HepG2 (cell line): ENCODE measurements at regions not wholly inside any gene's neighbourhood (a gene's known extent, or its start where the extent isn't known, plus 50 kb on each side); places are given as distances from the start of the nearest gene placed in this dataset.
A peak's percentile ranks its signal among the peaks of the same experiment; 100 is the strongest.

Source experiments
- ATAC-seq: fragments of 200-7000 bp; cut with Tn5 transposase; 3 replicates; pipeline ENCODE4 v1.9.1; 2020; ENCODE audit warnings: mild to moderate bottlenecking, moderate library complexity
- BruUV-seq: library from RNA; stranded (reverse); fragments of 400-500 nt; replicated peaks from 2 replicates; lab custom pipeline; 2021; lab: Mats Ljungman, UMichigan
- CTCF ChIA-PET: fragments of 300-600 bp; formaldehyde crosslinking; extraction: SDS; loops from one replicate; lab custom pipeline; 2021; ENCODE audit warnings: low total read pairs, inconsistent platforms, low intra/inter-chr PET ratio; lab: Yijun Ruan, JAX
- POLR2A ChIA-PET: fragments of 350-600 bp; sonication (Branson Sonifier 250); formaldehyde crosslinking; loops from one replicate; lab custom pipeline; 2020; ENCODE audit warnings: antibody characterized with exemption, inconsistent platforms; lab: Yijun Ruan, JAX
- DNase-seq: peaks from one replicate; pipeline ENCODE4 v3.0.0-alpha.2; 2015; ENCODE audit warnings: low spot score
- FAIRE-seq: peaks from 3 replicates; lab custom pipeline; 2011; peaks lifted over from hg19 to GRCh38; lab: Jason Lieb, UNC
- H2AFZ ChIP-seq: one replicate; pipeline ENCODE4 v1.6.1; 2011; ENCODE audit warnings: low read length, inconsistent platforms
- H3K27ac ChIP-seq: fragments of 300-600 bp; 3 replicates; pipeline ENCODE4 v1.8.0; 2011; ENCODE audit warnings: mixed run types, mild to moderate bottlenecking, mixed read lengths, low read length, inconsistent platforms; ENCODE audit not compliant: insufficient read depth; ENCODE audit errors: extremely low read length
- H3K27me3 ChIP-seq, 2 experiments: fragments of 200-600 bp in 1 of 2; 2 replicates in 1 of 2; 3 replicates in 1 of 2; pipeline versions ENCODE4 v1.6.0 to v1.8.0; 2011; ENCODE audit warnings: low read length in 2 of 2, mild to moderate bottlenecking in 2 of 2, moderate library complexity in 2 of 2, inconsistent platforms in 1 of 2; ENCODE audit not compliant: insufficient read depth in 2 of 2, control insufficient read depth in 1 of 2
- H3K36me3 ChIP-seq, 2 experiments: fragments of 200-600 bp in 1 of 2; replicated peaks in 1 of 2; 2 replicates in 1 of 2; 3 replicates in 1 of 2; pipeline versions ENCODE4 v1.5.1 to v1.8.0; 2011; ENCODE audit warnings: low read length in 2 of 2, inconsistent platforms in 1 of 2; ENCODE audit not compliant: insufficient read depth in 2 of 2, control insufficient read depth in 1 of 2
- H3K4me1 ChIP-seq: 2 replicates; pipeline ENCODE4 v1.5.1; 2012; ENCODE audit warnings: low read length, inconsistent platforms; ENCODE audit not compliant: insufficient read depth
- H3K4me2 ChIP-seq: 2 replicates; pipeline ENCODE4 v1.6.0; 2011; ENCODE audit warnings: low read depth, low read length, inconsistent platforms
- H3K4me3 ChIP-seq, 3 experiments: fragments of 200-600 bp in 1 of 3; sonication (generic), shearing (Covaris generic) in 1 of 3; replicated peaks in 1 of 3; 2 replicates each; pipeline ENCODE4 v1.5.1; 2011 to 2016; ENCODE audit warnings: low read length in 3 of 3, inconsistent platforms in 2 of 3, low read depth in 2 of 3, mild to moderate bottlenecking in 2 of 3, control low read depth in 1 of 3, mixed read lengths in 1 of 3; ENCODE audit not compliant: insufficient read depth in 1 of 3
- H3K79me2 ChIP-seq: one replicate; pipeline ENCODE4 v1.6.1; 2011; ENCODE audit warnings: low read length, inconsistent platforms; ENCODE audit not compliant: insufficient read depth
- H3K9ac ChIP-seq: 2 replicates; pipeline ENCODE4 v1.6.0; 2011; ENCODE audit warnings: mild to moderate bottlenecking, low read depth, low read length, inconsistent platforms; ENCODE audit not compliant: insufficient read depth
- H3K9me3 ChIP-seq: 2 replicates; pipeline ENCODE4 v1.5.1; 2012; ENCODE audit warnings: mild to moderate bottlenecking, low read length
- H4K20me1 ChIP-seq: 2 replicates; pipeline ENCODE4 v1.6.0; 2011; ENCODE audit warnings: inconsistent platforms, mild to moderate bottlenecking, low read length, moderate library complexity; ENCODE audit not compliant: insufficient read depth
- KMT2B ChIP-seq: IDR thresholded peaks from 2 replicates; pipeline ENCODE4 v1.6.1; 2016; ENCODE audit warnings: missing genetic modification reagents, missing compliant biosample characterization
- MNT ChIP-seq: fragments of 450-650 bp; IDR thresholded peaks from 2 replicates; pipeline ENCODE4 v1.6.1; 2016
- ZNF3 ChIP-seq: IDR thresholded peaks from 2 replicates; pipeline ENCODE4 v1.7.0; 2017; ENCODE audit warnings: inconsistent platforms
- WGBS: methylation state at CpG from one replicate; pipeline ENCODE4 v1.1.6; 2017; ENCODE audit warnings: low lambda C conversion rate; 5-methylcytosine and 5-hydroxymethylcytosine counted together
- in situ Hi-C: cut with HindIII; loops from 2 replicates; pipeline ENCODE4 v1.10.0; 2017; ENCODE audit warnings: low pct_unique_long_range_greater_than_20kb; ENCODE audit not compliant: extremely low pct_ligation_motif_present
- intact Hi-C: fragments of 100-400 bp; cut with micrococcal nuclease; formaldehyde crosslinking; loops from one replicate; pipeline ENCODE4 v1.10.0; 2022; ENCODE audit not compliant: unreplicated experiment
- TF ChIP-seq, protein P1 (sequence below): sonication (generic); formaldehyde crosslinking; IDR thresholded peaks from 2 replicates; pipeline ENCODE4 v1.5.0; 2020; ENCODE audit warnings: mild to moderate bottlenecking, missing genetic modification reagents, moderate library complexity

DNA sequence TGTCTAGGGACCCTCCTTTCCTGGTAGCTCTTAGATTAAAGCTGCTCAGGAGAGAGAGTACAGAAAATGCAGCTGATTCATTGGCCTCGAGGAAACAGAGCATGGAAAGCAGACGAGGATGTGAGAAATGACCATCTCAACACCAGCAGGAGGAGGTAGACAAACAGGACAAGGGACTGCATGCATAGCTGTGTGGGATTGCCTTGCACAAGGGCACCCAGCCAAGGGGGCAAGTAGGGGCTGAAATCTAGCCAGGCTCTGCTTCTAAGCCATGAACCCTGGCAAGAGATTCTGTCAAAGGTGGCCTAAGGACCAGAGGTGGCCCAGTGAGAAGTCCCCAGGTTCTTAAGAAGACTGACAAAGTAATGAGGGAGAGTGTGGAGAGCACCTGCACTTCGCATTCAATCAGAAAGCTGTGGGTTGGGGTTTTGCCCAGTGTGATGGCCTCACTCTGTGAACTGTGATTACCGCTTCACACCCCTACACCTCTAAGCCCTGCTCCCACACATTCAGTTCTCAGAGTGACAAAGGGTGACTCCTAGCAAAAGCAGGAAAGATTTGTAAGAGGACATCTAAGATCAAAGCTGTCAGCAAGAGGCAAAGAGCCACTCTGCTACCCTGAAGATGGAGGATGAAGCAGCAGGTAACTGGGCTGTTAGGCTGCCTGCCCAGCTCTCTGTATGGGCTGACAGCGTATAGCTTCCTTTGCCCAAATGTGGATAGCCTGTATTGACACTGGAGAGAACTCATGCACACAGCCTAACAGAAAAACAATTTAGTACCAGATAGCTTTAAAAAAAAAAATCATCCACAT, 151.3 kb upstream of the PELI1 start:
- POLR2A ChIA-PET, result no interaction called here
- no peak; the same call in 2 of the 3 replicates for ATAC-seq
- Histone ChIP-seq H3K27me3 (peaks cover 0 to 1% of the 10 kb centered on the region in 2 experiments; a peak in 2 of 5 replicates), H4K20me1 (no peaks in the 10 kb centered on the region), H3K4me1 (no peaks in the 10 kb centered on the region), H3K79me2 (no peaks in the 10 kb centered on the region), H3K4me3 (no peak overlapping the region), H2AFZ (no peak overlapping the region), H3K9ac (no peak overlapping the region), H3K36me3 (no peaks in the 10 kb centered on the region), H3K4me2 (no peak overlapping the region), H3K9me3 (no peaks in the 10 kb centered on the region), H3K27ac (no peak overlapping the region)
- intact Hi-C loops, result no loop called here
- no TSS peak for BruUV-seq
- TF ChIP-seq, protein P1, sequence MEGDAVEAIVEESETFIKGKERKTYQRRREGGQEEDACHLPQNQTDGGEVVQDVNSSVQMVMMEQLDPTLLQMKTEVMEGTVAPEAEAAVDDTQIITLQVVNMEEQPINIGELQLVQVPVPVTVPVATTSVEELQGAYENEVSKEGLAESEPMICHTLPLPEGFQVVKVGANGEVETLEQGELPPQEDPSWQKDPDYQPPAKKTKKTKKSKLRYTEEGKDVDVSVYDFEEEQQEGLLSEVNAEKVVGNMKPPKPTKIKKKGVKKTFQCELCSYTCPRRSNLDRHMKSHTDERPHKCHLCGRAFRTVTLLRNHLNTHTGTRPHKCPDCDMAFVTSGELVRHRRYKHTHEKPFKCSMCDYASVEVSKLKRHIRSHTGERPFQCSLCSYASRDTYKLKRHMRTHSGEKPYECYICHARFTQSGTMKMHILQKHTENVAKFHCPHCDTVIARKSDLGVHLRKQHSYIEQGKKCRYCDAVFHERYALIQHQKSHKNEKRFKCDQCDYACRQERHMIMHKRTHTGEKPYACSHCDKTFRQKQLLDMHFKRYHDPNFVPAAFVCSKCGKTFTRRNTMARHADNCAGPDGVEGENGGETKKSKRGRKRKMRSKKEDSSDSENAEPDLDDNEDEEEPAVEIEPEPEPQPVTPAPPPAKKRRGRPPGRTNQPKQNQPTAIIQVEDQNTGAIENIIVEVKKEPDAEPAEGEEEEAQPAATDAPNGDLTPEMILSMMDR (CRISPR knock-in tag), result 0 out of 2 replicates have a peak, but pooled peaks have one; percentile 3
- TF ChIP-seq ZNF3 (CRISPR knock-in tag), result no peak
- in situ Hi-C loops, result no loop called here
- DNase-seq, result no peak
- 30% methylated on average over 5 of the region's 5 CpGs for WGBS
- no peak for FAIRE-seq
- CTCF ChIA-PET, result no interaction called here

DNA sequence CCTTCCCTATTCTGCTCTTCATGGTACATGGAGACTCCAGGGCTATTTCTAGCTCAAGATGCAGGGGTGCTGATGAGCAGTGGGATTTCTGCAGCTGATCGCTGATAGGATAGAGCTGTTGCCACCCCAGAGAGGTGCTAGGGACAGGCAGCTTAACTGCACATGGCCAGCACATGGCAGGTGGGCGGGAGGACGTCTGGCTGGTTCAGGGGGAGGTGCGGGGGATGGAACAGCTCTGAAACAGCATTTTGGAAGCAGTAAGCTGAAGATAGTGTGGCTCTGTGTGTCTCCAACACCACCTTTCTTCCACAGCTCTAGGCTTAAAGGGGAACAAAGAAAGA, 151.9 kb upstream of the PELI1 start:
- no peak overlapping the region for H2AFZ ChIP-seq
- H3K36me3 ChIP-seq, result no peaks in the 10 kb centered on the region
- H3K9ac ChIP-seq, result no peak overlapping the region
- H3K27ac ChIP-seq, result no peak overlapping the region
- WGBS, result 5% methylated on average over 4 of the region's 4 CpGs
- H4K20me1 ChIP-seq, result no peaks in the 10 kb centered on the region
- H3K27me3 ChIP-seq, result peaks cover 0 to 1% of the 10 kb centered on the region in 2 experiments; a peak in 2 of 5 replicates
- TF ChIP-seq MNT, result peak; percentile 69
- TF ChIP-seq KMT2B, result no peak
- TF ChIP-seq, all 625 proteins: peak for 1
- intact Hi-C loops (no loop called here), in situ Hi-C loops (no loop called here)
- no peak for FAIRE-seq
- no peaks in the 10 kb centered on the region for H3K4me1 ChIP-seq
- BruUV-seq, result no TSS peak
- no peaks in the 10 kb centered on the region for H3K79me2 ChIP-seq
- no peak for DNase-seq
- ChIA-PET CTCF (no interaction called here), POLR2A (no interaction called here)
- ATAC-seq, result no peak
- no peaks in the 10 kb centered on the region for H3K9me3 ChIP-seq
- no peak overlapping the region for H3K4me3 ChIP-seq
- H3K4me2 ChIP-seq, result no peak overlapping the region
